NCI-H2196 treated with DMSO at 0.1 percent for 48 hours (cell line): ENCODE measurements at regions not wholly inside any gene's neighbourhood (a gene's known extent, or its start where the extent isn't known, plus 50 kb on each side); places are given as distances from the start of the nearest gene placed in this dataset.
"Not testable (repeated sequence)": the region's sequence is repeated elsewhere in the genome, so short reads cannot be mapped to it uniquely, and the experiment has no call there.

Source experiments
- DNase-seq: peaks from one replicate; lab custom pipeline; 2025; ENCODE audit not compliant: unreplicated experiment; lab: John Stamatoyannopoulos, UW

GRCh38 chr3:160047876-160048275, 59.2 kb downstream of the IL12A start:
- DNase-seq, result no peak

- DNase-seq, result no peak
These were observed 60.4 kb downstream of the IL12A start for GRCh38 chr3:160049038-160049437.

- DNase-seq, result no peak
These were observed 60.9 kb downstream of the IL12A start for GRCh38 chr3:160049565-160049964.

- no peak for DNase-seq
These were observed 61.4 kb downstream of the IL12A start for GRCh38 chr3:160049988-160050387.

- no peak for DNase-seq
These were observed 63.9 kb downstream of the IL12A start for GRCh38 chr3:160052385-160053047.

- DNase-seq, result no peak
These were observed 64.4 kb downstream of the IL12A start for GRCh38 chr3:160053048-160053391.

GRCh38 chr3:160054862-160055261, 66.2 kb downstream of the IL12A start:
- DNase-seq, result not testable (repeated sequence)

GRCh38 chr3:160055659-160056058, 67.0 kb downstream of the IL12A start:
- no peak for DNase-seq

GRCh38 chr3:160057331-160057730, 68.7 kb downstream of the IL12A start:
- DNase-seq, result no peak

GRCh38 chr3:160060409-160061027, 71.9 kb downstream of the IL12A start:
- no peak for DNase-seq

GRCh38 chr3:160061525-160061924, 72.9 kb downstream of the IL12A start:
- DNase-seq, result no peak

GRCh38 chr3:160065282-160065681, 76.6 kb downstream of the IL12A start:
- DNase-seq, result no peak

GRCh38 chr3:160065786-160066185, 77.2 kb downstream of the IL12A start:
- DNase-seq, result no peak

GRCh38 chr3:160069986-160070385, 81.4 kb downstream of the IL12A start:
- no peak for DNase-seq

- DNase-seq, result no peak
These were observed 87.9 kb downstream of the IL12A start for GRCh38 chr3:160076519-160076918.

- DNase-seq, result no peak
These were observed 89.9 kb downstream of the IL12A start for GRCh38 chr3:160078533-160078932.

- DNase-seq, result no peak
These were observed 93.4 kb downstream of the IL12A start for GRCh38 chr3:160081958-160082533.

GRCh38 chr3:160084998-160085397, 96.4 kb downstream of the IL12A start:
- no peak for DNase-seq

- no peak for DNase-seq
These were observed 100.0 kb downstream of the IL12A start for GRCh38 chr3:160088492-160089137.

GRCh38 chr3:160090653-160091052, 102.0 kb downstream of the IL12A start:
- no peak for DNase-seq

GRCh38 chr3:160091441-160091840, 102.8 kb downstream of the IL12A start:
- DNase-seq, result no peak

- DNase-seq, result no peak
These were observed 104.1 kb downstream of the IL12A start for GRCh38 chr3:160092760-160093159.
